Kidney (tissue), 13 donors: ENCODE measurements at regions not wholly inside any gene's neighbourhood (a gene's known extent, or its start where the extent isn't known, plus 50 kb on each side); places are given as distances from the start of the nearest gene placed in this dataset.
A peak's percentile ranks its signal among the peaks of the same experiment; 100 is the strongest.

Source experiments
- DNase-seq, 5 donors: peaks; one replicate each; pipeline ENCODE4 v3.0.0-alpha.2; 2013 to 2020
- FAIRE-seq: peaks from 2 replicates; lab custom pipeline; 2012; peaks lifted over from hg19 to GRCh38; lab: Jason Lieb, UNC
- H3K27ac ChIP-seq, 2 donors: one replicate each; pipeline ENCODE4 v1.7.0; 2013; ENCODE audit warnings: low read depth in 2 of 2, low read length in 2 of 2, inconsistent platforms in 1 of 2
- H3K27me3 ChIP-seq: one replicate; pipeline ENCODE4 v1.7.1; 2013; ENCODE audit warnings: low read length, inconsistent platforms; ENCODE audit not compliant: control insufficient read depth, insufficient read depth
- H3K36me3 ChIP-seq, 3 donors: one replicate each; pipeline versions ENCODE4 v1.7.0 to v1.7.1; 2013; ENCODE audit warnings: low read length in 3 of 3, control low read depth in 1 of 3, inconsistent platforms in 1 of 3; ENCODE audit not compliant: insufficient read depth in 3 of 3, control insufficient read depth in 2 of 3
- H3K4me1 ChIP-seq, 3 donors: one replicate each; pipeline versions ENCODE4 v1.7.0 to v1.7.1; 2013; ENCODE audit warnings: low read length in 3 of 3, inconsistent platforms in 1 of 3, low read depth in 1 of 3; ENCODE audit not compliant: control insufficient read depth in 2 of 3, insufficient read depth in 2 of 3
- H3K4me3 ChIP-seq, 3 donors: one replicate each; pipeline versions ENCODE4 v1.7.0 to v1.8.1; 2013; ENCODE audit warnings: low read length in 3 of 3, control low read depth in 1 of 3, inconsistent platforms in 1 of 3
- H3K9ac ChIP-seq, 3 donors: one replicate each; pipeline versions ENCODE4 v1.7.0 to v1.7.1; 2013; ENCODE audit warnings: low read length in 3 of 3, control low read depth in 1 of 3, inconsistent platforms in 1 of 3
- H3K9me3 ChIP-seq, 3 donors: one replicate each; pipeline versions ENCODE4 v1.7.0 to v1.7.1; 2013; ENCODE audit warnings: low read length in 3 of 3, control low read depth in 1 of 3, inconsistent platforms in 1 of 3; ENCODE audit not compliant: control insufficient read depth in 2 of 3, insufficient read depth in 1 of 3
- CTCF ChIP-seq: IDR thresholded peaks from 3 replicates; pipeline ENCODE4 v1.5.1; 2012; ENCODE audit warnings: mild to moderate bottlenecking, moderate library complexity, borderline replicate concordance; ENCODE audit not compliant: insufficient read depth; ENCODE audit errors: extremely low read depth
- intact Hi-C: fragments of 100-400 bp; cut with DNase I; formaldehyde crosslinking; loops from one replicate; pipeline ENCODE4 v1.11.1; 2022
- donor health status: control.
- donor health status: control.
- donor health status: control.
- donor health status: control.
- donor health status: control.
- donor health status: DM: yes; HTN: yes; CAD: no.
- donor health status: Normal renal cell carcinoma (clear cell type).

GRCh38 chr9:78448960-78449673 lies 152.2 kb downstream of the PSAT1 start:
- intact Hi-C loops = no loop called here
- Histone ChIP-seq H3K4me1 (no peaks in the 10 kb centered on the region), H3K36me3 (no peaks in the 10 kb centered on the region), H3K27ac (no peak overlapping the region), H3K4me3 (no peak overlapping the region), H3K27me3 (no peaks in the 10 kb centered on the region), H3K9me3 (no peaks in the 10 kb centered on the region), H3K9ac (no peak overlapping the region)
- no peak for TF ChIP-seq CTCF
- FAIRE-seq (no peak), DNase-seq (peak in 1 of 5 donors; percentile 10)

GRCh38 chr9:78453450-78453849 lies 156.5 kb downstream of the PSAT1 start:
- DNase-seq = no peak
- Histone ChIP-seq H3K4me1 (no peaks in the 10 kb centered on the region), H3K27me3 (no peaks in the 10 kb centered on the region), H3K9ac (no peak overlapping the region), H3K27ac (no peak overlapping the region), H3K9me3 (no peaks in the 10 kb centered on the region), H3K36me3 (no peaks in the 10 kb centered on the region), H3K4me3 (no peak overlapping the region)
- FAIRE-seq = no peak
- intact Hi-C loops = no loop called here
- TF ChIP-seq CTCF = no peak

- H3K4me1 ChIP-seq = no peaks in the 10 kb centered on the region
- no peaks in the 10 kb centered on the region for H3K36me3 ChIP-seq
- intact Hi-C loops = no loop called here
- FAIRE-seq (no peak), DNase-seq (no peak)
- H3K27me3 ChIP-seq = no peaks in the 10 kb centered on the region
- H3K9me3 ChIP-seq = no peaks in the 10 kb centered on the region
- H3K9ac ChIP-seq = no peak overlapping the region
- no peak overlapping the region for H3K4me3 ChIP-seq
- H3K27ac ChIP-seq = no peak overlapping the region
- TF ChIP-seq CTCF = no peak
These were observed 165.7 kb downstream of the PSAT1 start for GRCh38 chr9:78462611-78463010.

GRCh38 chr9:78463750-78464149 lies 166.8 kb downstream of the PSAT1 start:
- Histone ChIP-seq H3K4me1 (no peaks in the 10 kb centered on the region), H3K9ac (no peak overlapping the region), H3K27ac (no peak overlapping the region), H3K36me3 (no peaks in the 10 kb centered on the region), H3K4me3 (no peak overlapping the region), H3K9me3 (no peaks in the 10 kb centered on the region), H3K27me3 (no peaks in the 10 kb centered on the region)
- FAIRE-seq = no peak
- no peak for DNase-seq
- TF ChIP-seq CTCF = no peak
- intact Hi-C loops = no loop called here
